ENCODE measurements at regions not wholly inside any gene's neighbourhood (a gene's known extent, or its start where the extent isn't known, plus 50 kb on each side); places are given as distances from the start of the nearest gene placed in this dataset.

GRCh38 chr3:137062250-137062649 is 104.5 kb downstream of the IL20RB start (continued):
- TF ChIP-seq REL (CRISPR knock-in tag; conservative IDR thresholded peaks at IDR 0.05), result no peak
- TF ChIP-seq U2AF2 (IDR thresholded peaks at IDR 0.05; ENCODE audit: low read depth, low read length), result no peak
- no peak for TF ChIP-seq ZNF782 (CRISPR knock-in tag; IDR thresholded peaks at IDR 0.05; ENCODE audit: borderline replicate concordance)
- no peak for TF ChIP-seq TRIM22 (IDR thresholded peaks at IDR 0.05)
- TF ChIP-seq, protein P1, sequence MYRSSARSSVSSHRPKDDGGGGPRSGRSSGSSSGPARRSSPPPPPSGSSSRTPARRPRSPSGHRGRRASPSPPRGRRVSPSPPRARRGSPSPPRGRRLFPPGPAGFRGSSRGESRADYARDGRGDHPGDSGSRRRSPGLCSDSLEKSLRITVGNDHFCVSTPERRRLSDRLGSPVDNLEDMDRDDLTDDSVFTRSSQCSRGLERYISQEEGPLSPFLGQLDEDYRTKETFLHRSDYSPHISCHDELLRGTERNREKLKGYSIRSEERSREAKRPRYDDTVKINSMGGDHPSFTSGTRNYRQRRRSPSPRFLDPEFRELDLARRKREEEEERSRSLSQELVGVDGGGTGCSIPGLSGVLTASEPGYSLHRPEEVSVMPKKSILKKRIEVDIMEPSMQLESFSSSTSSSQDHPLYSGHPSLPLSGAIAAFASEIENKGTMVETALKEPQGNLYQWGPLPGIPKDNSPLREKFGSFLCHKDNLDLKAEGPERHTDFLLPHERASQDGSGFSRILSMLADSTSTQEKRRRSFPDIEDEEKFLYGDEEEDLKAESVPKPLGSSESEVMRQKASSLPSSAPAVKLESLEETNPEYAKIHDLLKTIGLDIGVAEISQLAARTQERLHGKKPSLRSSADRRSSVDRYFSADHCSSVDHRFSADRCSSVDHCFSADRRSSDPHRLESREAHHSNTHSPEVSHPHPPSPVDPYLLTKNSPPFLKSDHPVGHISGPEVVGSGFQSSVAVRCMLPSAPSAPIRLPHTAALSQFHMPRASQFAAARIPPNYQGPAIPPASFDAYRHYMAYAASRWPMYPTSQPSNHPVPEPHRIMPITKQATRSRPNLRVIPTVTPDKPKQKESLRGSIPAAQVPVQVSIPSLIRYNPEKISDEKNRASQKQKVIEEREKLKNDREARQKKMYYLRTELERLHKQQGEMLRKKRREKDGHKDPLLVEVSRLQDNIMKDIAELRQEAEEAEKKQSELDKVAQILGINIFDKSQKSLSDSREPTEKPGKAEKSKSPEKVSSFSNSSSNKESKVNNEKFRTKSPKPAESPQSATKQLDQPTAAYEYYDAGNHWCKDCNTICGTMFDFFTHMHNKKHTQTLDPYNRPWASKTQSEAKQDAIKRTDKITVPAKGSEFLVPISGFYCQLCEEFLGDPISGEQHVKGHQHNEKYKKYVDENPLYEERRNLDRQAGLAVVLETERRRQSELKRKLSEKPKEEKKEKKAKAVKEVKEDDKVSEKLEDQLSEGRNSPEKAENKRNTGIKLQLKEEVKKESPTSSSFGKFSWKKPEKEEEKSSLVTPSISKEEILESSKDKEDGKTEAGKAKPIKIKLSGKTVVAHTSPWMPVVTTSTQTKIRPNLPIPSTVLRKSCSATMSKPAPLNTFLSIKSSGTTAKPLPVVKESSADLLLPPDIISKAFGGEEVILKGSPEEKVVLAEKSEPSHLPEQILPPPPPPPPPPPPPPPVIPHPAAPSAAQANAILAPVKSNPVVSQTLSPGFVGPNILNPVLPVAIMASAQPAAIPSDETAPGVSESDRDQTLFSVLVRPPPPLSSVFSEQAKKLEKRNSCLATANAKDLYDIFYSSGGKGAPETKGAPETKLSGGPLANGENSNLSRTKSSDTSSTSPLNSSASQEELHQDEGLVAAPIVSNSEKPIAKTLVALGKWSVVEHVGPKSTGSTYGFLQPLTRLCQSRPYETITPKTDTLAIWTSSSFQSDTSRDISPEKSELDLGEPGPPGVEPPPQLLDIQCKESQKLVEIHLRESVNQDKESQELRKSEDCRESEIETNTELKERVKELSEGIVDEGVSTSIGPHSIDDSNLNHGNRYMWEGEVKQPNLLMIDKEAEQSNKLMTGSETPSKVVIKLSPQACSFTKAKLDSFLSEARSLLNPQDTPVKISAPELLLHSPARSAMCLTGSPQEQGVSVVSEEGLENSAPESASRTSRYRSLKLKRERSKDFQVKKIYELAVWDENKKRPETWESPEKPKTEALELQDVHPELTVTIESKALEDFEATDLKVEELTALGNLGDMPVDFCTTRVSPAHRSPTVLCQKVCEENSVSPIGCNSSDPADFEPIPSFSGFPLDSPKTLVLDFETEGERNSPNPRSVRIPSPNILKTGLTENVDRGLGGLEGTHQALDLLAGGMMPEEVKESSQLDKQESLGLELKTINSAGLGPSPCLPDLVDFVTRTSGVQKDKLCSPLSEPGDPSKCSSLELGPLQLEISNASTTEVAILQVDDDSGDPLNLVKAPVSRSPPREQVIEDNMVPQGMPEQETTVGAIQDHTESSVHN (CRISPR knock-in tag; IDR thresholded peaks at IDR 0.05), result no peak

All from HepG2 (cell line).